Motor neuron (in vitro differentiated cells): ENCODE measurements at regions not wholly inside any gene's neighbourhood (a gene's known extent, or its start where the extent isn't known, plus 50 kb on each side); places are given as distances from the start of the nearest gene placed in this dataset.
A peak's percentile ranks its signal among the peaks of the same experiment; 100 is the strongest.
"Not testable (repeated sequence)": the region's sequence is repeated elsewhere in the genome, so short reads cannot be mapped to it uniquely, and the experiment has no call there.

ENCODE experiments used
- ATAC-seq, 8 experiments: fragments of 200-7000 bp; cut with Tn5 transposase; replicated peaks in 6 of 8; 2 replicates each; pipeline ENCODE4 v1.8.0; 2021; ENCODE audit warnings: mild to moderate bottlenecking in 8 of 8, moderate library complexity in 8 of 8
- H3K27ac ChIP-seq, 2 donors: fragments of 250-450 bp; sonication (Bioruptor Pico); 2 replicates each; pipeline ENCODE4 v1.9.0; 2021; ENCODE audit warnings: antibody characterized with exemption in 2 of 2, mild to moderate bottlenecking in 2 of 2, moderate library complexity in 1 of 2
- H3K4me1 ChIP-seq, 2 donors: fragments of 250-450 bp; sonication (Bioruptor Pico); replicated peaks in 1 of 2; 2 replicates each; pipeline ENCODE4 v1.6.1; 2021; ENCODE audit warnings: antibody characterized with exemption in 2 of 2, mild to moderate bottlenecking in 2 of 2, moderate library complexity in 1 of 2
- H3K4me3 ChIP-seq, 5 donors: fragments of 250-450 bp; sonication (Bioruptor Pico); 2 replicates each; pipeline ENCODE4 v1.9.0; 2021; ENCODE audit warnings: antibody characterized with exemption in 5 of 5, mild to moderate bottlenecking in 5 of 5, moderate library complexity in 4 of 5
- WGBS, 10 experiments: fragments of 450-650 bp; shearing (Covaris generic); methylation state at CpG; one replicate each; pipeline ENCODE4 v1.0.0; 2022; 5-methylcytosine and 5-hydroxymethylcytosine counted together
- in situ Hi-C, 9 experiments: fragments of 400-800 bp; cut with MboI; loops; one replicate each; pipeline ENCODE4 v1.15.0; 2021; ENCODE audit warnings: low sequenced_read_pairs in 9 of 9, low pct_unique_long_range_greater_than_20kb in 2 of 9; ENCODE audit not compliant: unreplicated experiment in 9 of 9

DNA sequence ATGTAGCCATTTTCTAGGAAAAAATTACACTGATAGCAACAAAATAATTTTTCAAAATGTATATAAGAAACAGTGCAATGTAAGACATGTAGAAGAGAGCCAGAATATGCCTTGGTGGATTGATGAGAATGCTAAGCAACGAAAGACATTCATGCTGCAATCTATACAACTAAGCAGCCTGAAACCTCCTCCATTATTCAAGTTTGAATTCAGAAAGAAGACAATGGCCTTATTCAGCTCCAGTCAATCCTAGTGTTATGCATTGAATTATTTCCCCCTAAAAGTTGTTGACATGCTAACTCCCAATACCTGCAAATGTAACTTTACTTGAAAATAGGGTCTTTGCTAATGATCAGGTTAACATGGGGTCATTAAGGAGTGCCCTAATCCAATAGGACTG is 73.5 kb downstream of the BTG1 start:
- H3K27ac ChIP-seq: peak overlapping the region in 1 of 2 donors; percentile 57
- in situ Hi-C loops: no loop called here
- peak in 5 of 8 experiments; percentile 64 to 92 (median 71) for ATAC-seq
- WGBS, 10 experiments: 17 to 100% (median 29%) methylated on average over 1 of the region's 1 CpG; no CpG with 5 or more reads in 3 of the 10 experiments
- H3K4me3 ChIP-seq: no peak overlapping the region
- H3K4me1 ChIP-seq: peaks cover 24 to 26% of the 10 kb centered on the region in 2 donors

DNA sequence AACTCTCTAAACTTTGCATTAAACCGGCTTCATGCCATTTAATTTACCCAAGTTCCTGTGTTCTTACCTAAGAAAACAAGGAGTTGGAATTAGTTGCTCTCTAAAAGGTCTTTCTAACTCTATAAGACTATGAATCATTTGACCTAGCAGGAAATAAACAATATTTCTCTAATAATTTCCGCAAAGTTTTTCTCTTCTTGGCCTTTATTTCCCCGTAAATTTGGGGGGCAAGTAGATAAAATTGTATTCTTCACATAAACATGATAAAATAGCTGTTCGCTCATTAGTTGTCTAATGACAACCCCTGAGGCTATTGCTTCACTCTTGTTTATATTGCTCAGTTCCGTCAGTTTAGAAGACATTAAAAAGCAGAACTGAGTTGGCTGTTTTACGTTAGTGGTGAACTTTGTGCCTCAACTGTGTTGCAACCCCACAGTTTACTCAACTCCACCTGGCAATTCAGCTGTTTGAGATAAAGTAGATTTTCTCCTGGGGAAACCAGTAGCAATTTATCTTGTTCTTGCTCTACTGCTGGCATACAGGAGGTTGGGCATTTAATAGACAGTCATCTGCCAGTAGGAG is 74.7 kb downstream of the BTG1 start:
- no peak for ATAC-seq
- 68 to 100% (median 96%) methylated on average over 2 to 6 of the region's 6 CpGs for WGBS, 10 experiments
- H3K27ac ChIP-seq: no peak overlapping the region
- peaks cover 23 to 26% of the 10 kb centered on the region in 2 donors for H3K4me1 ChIP-seq
- H3K4me3 ChIP-seq: no peak overlapping the region
- in situ Hi-C loops: no loop called here

DNA sequence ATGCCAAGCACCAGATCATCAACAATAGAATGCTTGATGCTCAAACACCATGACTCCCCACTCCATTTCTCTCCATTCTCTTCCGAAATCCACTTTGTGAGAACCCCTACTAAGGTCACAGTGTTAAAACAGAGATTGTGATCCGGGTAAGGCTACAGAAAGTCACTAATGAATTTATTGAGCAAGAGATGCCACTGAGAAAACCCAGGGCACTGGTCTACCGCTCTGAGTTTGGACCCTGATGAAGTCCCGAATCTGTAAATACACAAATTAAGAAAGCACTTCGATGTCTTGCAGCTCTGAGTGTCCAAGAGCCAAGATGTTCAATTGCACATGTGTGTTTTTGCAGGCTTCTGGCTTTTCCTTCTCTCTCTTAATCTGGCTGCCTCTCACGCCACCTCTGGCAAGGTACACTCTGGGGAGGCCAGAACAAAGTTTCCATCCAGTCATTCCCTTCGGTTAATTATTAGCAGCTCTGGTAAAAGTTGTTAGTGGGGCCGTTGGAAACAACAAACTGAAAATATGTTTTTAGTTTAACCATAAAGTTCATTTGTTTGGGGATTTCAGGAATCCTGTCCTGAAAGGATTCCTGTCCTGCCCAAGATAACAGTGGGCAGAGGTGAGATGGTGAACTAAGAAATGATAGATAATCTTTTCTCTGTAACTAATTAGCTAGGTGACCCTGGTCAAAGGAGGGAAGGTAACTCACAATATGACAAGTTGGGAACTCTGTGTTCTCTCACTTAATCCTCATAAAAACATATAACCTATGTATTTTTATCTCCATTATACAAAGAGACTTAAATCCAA is 75.4 kb downstream of the BTG1 start:
- Histone ChIP-seq H3K4me3 (no peak overlapping the region), H3K4me1 (peaks cover 16 to 19% of the 10 kb centered on the region in 2 donors), H3K27ac (no peak overlapping the region)
- WGBS, 10 experiments: 20 to 100% (median 77%) methylated on average over 1 to 7 of the region's 8 CpGs
- in situ Hi-C loops: no loop called here
- ATAC-seq: no peak

DNA sequence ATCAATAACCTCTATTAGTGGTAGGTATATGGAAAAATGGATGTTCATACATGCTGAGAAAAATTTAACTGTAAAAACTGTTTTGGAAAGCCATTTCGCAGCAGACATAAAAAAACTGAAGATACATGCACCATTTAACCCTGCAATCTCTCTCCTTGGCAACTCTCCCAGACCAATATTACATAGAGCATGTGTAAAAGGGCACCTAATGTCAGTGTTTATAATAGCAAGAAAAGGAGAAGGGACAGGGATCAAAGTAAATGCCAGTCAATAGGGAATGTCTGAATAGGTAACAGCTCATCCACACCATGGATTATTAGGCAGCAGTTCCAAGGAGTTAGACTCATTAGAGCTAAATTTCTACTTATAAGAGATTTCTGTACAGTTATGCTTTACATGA is 77.2 kb downstream of the BTG1 start:
- no peak overlapping the region for H3K27ac ChIP-seq
- no peak overlapping the region for H3K4me3 ChIP-seq
- ATAC-seq: no peak
- 58 to 100% (median 87%) methylated on average over 1 of the region's 1 CpG for WGBS, 10 experiments
- H3K4me1 ChIP-seq: peaks cover 9 to 19% of the 10 kb centered on the region in 2 donors
- in situ Hi-C loops: no loop called here

DNA sequence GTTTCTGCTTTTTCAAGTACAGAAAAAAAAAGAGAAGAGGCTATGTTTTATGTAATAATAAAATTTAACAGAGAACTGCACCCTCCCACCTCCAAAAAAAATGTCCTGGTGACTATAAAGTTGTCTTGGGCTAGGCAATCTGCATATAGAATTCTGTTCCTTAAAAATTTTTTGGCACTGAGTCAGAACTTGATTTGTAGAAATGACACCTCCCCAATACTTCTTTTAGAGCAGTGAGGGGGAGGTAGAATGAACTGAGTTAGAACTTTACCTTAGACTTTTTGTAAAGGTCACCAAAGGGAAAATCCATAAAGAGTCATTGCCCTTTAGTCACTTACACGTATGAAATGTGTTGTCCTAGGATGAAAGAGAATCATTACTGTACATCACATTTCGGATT is 80.0 kb downstream of the BTG1 start:
- no peak overlapping the region for H3K27ac ChIP-seq
- WGBS, 10 experiments: 44 to 96% (median 73%) methylated on average over 1 to 2 of the region's 2 CpGs
- ATAC-seq: no peak
- H3K4me1 ChIP-seq: peaks cover 8 to 22% of the 10 kb centered on the region in 2 donors
- in situ Hi-C loops: no loop called here
- H3K4me3 ChIP-seq: no peak overlapping the region

DNA sequence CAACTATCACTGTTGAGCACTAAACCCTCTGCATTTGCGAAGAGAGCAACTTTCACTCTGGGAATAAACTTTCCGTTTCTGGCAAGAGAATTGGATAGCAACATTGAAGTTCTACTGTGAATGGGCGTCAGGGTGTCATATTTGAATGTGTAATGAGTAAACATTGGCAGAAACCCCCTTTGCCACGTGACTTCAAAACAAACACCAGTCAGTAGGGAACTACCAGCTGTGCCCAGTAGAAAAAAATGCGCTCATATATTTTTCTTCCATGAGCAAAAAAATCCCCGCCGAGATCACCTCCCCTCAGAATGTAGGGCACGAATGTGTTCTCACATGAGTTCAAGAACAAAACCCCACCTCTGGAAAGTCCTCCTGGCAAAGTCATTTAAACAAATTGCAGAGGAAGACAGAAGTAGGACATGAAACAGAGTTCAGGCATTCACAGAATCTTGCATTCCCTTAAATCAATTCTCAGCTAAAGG is 80.6 kb downstream of the BTG1 start:
- H3K4me3 ChIP-seq: no peak overlapping the region
- WGBS, 10 experiments: 26 to 92% (median 74%) methylated on average over 3 to 8 of the region's 8 CpGs; no CpG with 5 or more reads in 1 of the 10 experiments

DNA sequence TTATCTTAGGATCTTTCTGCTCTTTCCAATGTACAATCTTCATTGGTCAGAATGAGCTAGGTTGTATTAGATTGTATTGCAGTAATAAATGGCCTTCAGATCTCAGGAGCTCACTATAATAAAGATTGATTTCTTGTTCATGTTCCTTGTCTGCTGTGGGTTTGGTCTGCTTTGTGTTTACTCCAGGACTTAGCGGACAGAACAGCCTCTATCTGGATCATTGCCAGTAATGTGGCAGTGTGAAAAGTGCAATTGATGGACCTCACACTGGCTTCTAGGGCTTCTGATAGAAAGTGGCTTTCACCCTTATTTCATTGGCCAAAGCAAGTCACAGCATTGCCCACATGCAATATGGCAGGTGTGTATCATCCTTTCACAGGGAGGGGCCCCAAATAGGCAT is 81.2 kb downstream of the BTG1 start:
- peak in 5 of 8 experiments; percentile 69 to 97 (median 80) for ATAC-seq
- Histone ChIP-seq H3K27ac (no peak overlapping the region), H3K4me1 (peaks cover 8 to 19% of the 10 kb centered on the region in 2 donors), H3K4me3 (no peak overlapping the region)
- in situ Hi-C loops: no loop called here
- 20 to 100% (median 74%) methylated on average over 1 of the region's 1 CpG; no CpG with 5 or more reads in 2 of the 10 experiments for WGBS, 10 experiments

More for the DNA sequence above, 80.6 kb downstream of the BTG1 start:
- peaks cover 8 to 19% of the 10 kb centered on the region in 2 donors for H3K4me1 ChIP-seq
- no peak overlapping the region for H3K27ac ChIP-seq
- in situ Hi-C loops: no loop called here
- peak in 4 of 8 experiments; percentile 5 to 68 (median 50) for ATAC-seq

DNA sequence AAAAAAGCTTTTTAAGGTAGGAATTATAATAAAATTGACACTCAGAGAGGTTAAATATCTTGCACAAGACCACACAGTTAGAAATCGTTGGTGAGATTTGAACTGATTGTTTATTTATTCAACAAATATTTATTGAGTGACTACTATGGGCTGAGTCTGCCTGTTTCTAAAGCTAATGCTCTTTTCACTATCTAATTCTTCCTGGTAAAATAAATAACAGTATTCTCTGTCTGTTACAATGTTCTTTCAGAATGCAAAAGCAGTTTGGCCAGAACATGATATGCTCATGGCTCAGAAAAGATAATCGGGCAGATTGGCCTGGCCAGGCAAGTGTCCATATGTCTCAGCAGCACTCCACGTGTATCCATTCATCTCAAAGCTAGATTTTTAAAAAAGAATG is 82.0 kb downstream of the BTG1 start:
- Histone ChIP-seq H3K27ac (no peak overlapping the region), H3K4me3 (no peak overlapping the region), H3K4me1 (peaks cover 8 to 19% of the 10 kb centered on the region in 2 donors)
- 58 to 100% (median 79%) methylated on average over 1 to 3 of the region's 3 CpGs for WGBS, 10 experiments
- in situ Hi-C loops: no loop called here
- no peak for ATAC-seq

DNA sequence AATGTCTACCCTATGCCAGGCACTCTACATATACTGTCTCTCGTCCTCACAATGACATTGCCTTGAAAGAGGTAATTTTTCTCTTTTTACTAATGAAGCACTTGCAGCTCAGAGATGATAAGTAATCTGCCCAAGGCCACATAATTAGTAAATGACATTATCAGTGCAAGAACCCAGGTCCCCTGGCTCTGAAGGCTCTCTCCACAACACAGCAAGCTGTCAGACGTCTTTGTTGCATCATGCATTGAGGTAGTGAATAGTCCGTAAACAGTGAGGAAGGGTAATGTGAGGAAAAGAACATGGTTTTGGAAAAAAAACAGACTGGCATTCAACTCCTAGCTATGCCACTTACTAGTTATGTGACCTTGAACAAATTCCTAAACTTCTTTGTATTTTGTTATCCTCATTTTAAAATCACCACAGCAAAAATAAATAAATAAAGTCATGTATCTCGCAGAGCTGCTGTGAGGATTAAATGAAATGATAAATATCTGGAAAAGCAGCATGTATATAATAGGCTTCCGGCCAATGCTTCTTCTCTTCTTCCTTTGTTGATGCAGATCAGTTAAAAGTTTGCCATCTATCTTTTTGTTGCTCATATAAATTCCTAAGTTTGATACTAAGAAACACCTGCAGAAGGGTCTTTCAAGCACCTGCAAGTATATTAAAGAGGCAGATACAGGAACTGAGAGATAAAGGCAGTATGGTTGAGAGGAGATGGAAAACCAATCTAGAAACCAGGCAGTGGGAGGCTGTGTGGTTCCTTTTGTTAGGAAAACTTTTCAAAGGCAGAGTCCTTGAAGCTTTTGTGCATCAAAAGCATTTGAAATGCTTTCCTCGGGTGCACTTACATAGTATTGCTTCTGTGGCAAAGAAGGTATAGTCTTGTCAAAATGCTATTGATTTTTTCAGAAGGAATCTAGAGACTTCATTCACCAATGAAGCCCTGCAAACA is 82.8 kb downstream of the BTG1 start:
- peak in 3 of 8 experiments; percentile 35 to 80 (median 42) for ATAC-seq
- Histone ChIP-seq H3K27ac (no peak overlapping the region), H3K4me1 (peaks cover 8 to 19% of the 10 kb centered on the region in 2 donors), H3K4me3 (no peak overlapping the region)
- in situ Hi-C loops: no loop called here
- 66 to 95% (median 78%) methylated on average over 3 to 6 of the region's 6 CpGs for WGBS, 10 experiments

DNA sequence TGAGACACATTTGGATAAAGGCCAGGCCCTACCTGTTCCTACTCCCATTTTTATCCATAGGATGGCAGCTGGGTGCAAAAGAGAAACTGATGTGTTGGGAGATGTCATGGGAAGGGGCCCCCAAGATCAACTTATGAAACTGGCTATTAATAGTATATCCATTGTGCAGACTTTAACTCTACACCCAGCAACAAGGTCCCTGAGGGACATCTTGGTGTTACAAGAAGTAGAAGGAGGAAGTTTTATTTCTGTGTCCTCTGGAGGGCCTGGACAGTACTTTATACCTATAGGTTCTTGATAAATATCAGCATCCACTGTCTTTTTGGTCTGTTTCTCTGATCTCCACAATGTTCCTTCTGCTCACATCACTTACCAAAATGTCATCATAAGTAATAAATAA is 84.6 kb downstream of the BTG1 start:
- Histone ChIP-seq H3K4me3 (no peak overlapping the region), H3K4me1 (peaks cover 8 to 19% of the 10 kb centered on the region in 2 donors), H3K27ac (no peak overlapping the region)
- in situ Hi-C loops: no loop called here
- no peak for ATAC-seq

DNA sequence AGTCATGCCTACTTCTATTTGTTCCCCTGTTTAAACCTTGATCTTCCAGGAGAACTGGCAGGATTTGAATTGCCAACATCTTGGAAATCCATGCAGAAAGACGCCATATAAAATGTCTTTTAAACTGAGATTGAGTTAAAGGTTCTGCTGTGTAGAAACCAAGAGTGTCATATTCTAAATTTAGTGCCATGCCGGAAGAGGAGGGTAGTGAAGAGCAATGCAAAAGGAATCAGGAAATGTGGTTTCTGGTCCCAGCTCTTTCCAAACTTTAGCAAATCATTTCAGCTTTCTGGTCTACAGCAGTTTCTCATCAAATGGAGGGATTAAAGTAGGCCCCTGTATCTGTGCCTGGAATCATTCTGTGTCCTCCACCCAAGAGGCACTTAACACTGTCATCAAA is 85.7 kb downstream of the BTG1 start:
- peak in 1 of 8 experiments; percentile 39 for ATAC-seq
- Histone ChIP-seq H3K4me3 (no peak overlapping the region), H3K4me1 (peaks cover 8 to 16% of the 10 kb centered on the region in 2 donors), H3K27ac (no peak overlapping the region)
- 14 to 100% (median 82%) methylated on average over 1 to 2 of the region's 2 CpGs; no CpG with 5 or more reads in 3 of the 10 experiments for WGBS, 10 experiments
- in situ Hi-C loops: no loop called here

DNA sequence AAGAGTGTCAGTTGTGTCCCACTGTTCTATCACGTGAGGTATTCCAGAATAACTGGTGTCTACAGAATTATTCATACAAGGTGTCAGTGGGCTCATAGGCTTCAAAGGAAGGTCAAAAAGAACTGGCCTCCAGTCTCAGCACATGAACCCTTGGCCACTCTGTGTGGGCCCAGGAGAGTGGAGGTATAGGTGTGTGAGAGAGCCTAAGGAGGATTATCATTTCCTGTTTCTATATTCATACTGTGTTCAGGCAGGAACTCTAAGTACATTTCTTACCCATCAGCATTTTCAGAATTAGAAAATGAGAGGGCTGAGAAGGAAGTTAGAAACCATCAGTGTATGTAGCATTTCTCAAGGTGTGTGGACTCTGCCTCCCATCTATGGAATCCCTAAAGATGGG is 87.0 kb downstream of the BTG1 start:
- Histone ChIP-seq H3K4me3 (no peak overlapping the region), H3K27ac (no peak overlapping the region), H3K4me1 (peaks cover 8 to 9% of the 10 kb centered on the region in 2 donors)
- in situ Hi-C loops: no loop called here
- ATAC-seq: no peak
- 38 to 88% (median 80%) methylated on average over 1 of the region's 1 CpG; no CpG with 5 or more reads in 3 of the 10 experiments for WGBS, 10 experiments

DNA sequence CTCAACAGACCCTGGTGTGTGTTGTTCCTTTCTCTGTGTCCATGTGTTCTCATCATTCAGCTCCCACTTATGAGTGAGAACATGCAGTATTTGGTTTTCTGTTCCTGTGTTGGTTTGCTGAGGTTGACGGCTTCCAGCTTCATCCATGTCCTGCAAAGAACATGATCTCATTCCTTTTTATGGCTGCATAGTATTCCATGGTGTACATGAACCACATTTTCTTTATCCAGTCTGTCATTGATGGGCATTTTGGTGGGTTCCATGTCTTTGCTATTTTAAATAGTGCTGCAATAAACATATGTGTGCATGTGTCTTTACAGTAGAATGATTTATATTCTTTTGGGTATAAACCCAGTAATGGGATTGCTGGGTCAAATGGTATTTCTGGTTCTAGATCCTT is 88.9 kb downstream of the BTG1 start:
- WGBS, 10 experiments: 40 to 100% (median 92%) methylated on average over 1 of the region's 1 CpG; no CpG with 5 or more reads in 6 of the 10 experiments
- ATAC-seq, H3K4me1 ChIP-seq, H3K27ac ChIP-seq, H3K4me3 ChIP-seq, in situ Hi-C loops: not testable (repeated sequence)
